ENCODE measurements at regions not wholly inside any gene's neighbourhood (a gene's known extent, or its start where the extent isn't known, plus 50 kb on each side); places are given as distances from the start of the nearest gene placed in this dataset.
A peak's percentile ranks its signal among the peaks of the same experiment; 100 is the strongest.

GRCh38 chr1:80678438-80678837 is 1122.3 kb upstream of the ADGRL2 start:
- Histone ChIP-seq H2AK5ac (ENCODE audit: low read length, severe bottlenecking) (no peak overlapping the region), H3K9me3 (ENCODE audit: control insufficient read depth, low read length) (no peaks in the 10 kb centered on the region), H3K23ac (ENCODE audit: low read length in 2 of 2) (no peak overlapping the region), H3K4me1 (ENCODE audit: control insufficient read depth, insufficient read depth, low read depth, low read length) (no peaks in the 10 kb centered on the region), H3K36me3 (ENCODE audit: control insufficient read depth in 1 of 2, insufficient read depth in 2 of 2, low read depth in 1 of 2, low read length in 2 of 2) (no peaks in the 10 kb centered on the region), H3K27ac (ENCODE audit: low read length, poor library complexity, severe bottlenecking) (no peak overlapping the region), H2BK12ac (ENCODE audit: low read length in 2 of 2) (no peak overlapping the region), H2AFZ (ENCODE audit: low read depth, low read length) (no peak overlapping the region), H2BK5ac (ENCODE audit: low read depth, low read length, poor library complexity, severe bottlenecking) (no peak overlapping the region), H4K8ac (ENCODE audit: low read length) (no peak overlapping the region), H3K4me3 (ENCODE audit: insufficient read depth in 1 of 2, low read depth in 1 of 2, low read length in 2 of 2) (no peak overlapping the region), H3K18ac (ENCODE audit: low read depth in 1 of 2, low read length in 2 of 2) (no peak overlapping the region), H3K4ac (ENCODE audit: low read depth in 1 of 2, low read length in 2 of 2) (no peak overlapping the region), H4K91ac (ENCODE audit: low read length) (no peak overlapping the region), H3K9ac (ENCODE audit: low read length) (no peak overlapping the region), H3K4me2 (ENCODE audit: low read length, poor library complexity, severe bottlenecking) (no peak overlapping the region), H3K14ac (ENCODE audit: low read length in 2 of 2) (no peak overlapping the region), H3K79me1 (replicated peaks; ENCODE audit: low read length, poor library complexity, severe bottlenecking) (no peaks in the 10 kb centered on the region), H2BK120ac (ENCODE audit: low read depth, low read length) (no peak overlapping the region), H3K27me3 (ENCODE audit: control insufficient read depth in 1 of 2, insufficient read depth in 1 of 2, low read length in 2 of 2) (no peaks in the 10 kb centered on the region), H2BK15ac (ENCODE audit: low read depth, poor library complexity, severe bottlenecking) (no peak overlapping the region)
- 70% methylated on average over 5 of the region's 5 CpGs for WGBS
- DNase-seq = no peak

DNA sequence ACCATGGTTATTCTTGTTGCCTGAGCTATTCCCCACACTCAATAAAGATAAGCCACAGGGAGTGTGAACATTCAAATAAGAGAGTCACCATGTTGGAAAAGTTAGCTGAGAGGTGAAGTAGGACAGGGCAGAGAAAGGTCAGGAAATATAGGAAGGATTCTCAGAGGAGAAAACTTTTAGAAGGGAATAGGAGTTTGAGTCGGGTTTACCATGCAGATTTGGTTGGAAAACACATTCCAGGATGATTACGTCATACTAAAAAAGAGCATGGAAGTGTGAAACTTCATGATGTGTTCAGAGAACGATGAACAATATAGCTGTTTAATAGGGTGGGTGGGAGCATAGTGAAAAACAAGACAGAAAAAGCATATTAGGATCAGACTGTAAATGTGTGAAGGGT is 1125.3 kb upstream of the ADGRL2 start:
- H2BK12ac ChIP-seq (ENCODE audit: low read length in 2 of 2) = no peak overlapping the region
- no peak overlapping the region for H2AK5ac ChIP-seq (ENCODE audit: low read length, severe bottlenecking)
- H4K91ac ChIP-seq (ENCODE audit: low read length) = no peak overlapping the region
- no peak overlapping the region for H3K4me2 ChIP-seq (ENCODE audit: low read length, poor library complexity, severe bottlenecking)
- H3K36me3 ChIP-seq (ENCODE audit: control insufficient read depth in 1 of 2, insufficient read depth in 2 of 2, low read depth in 1 of 2, low read length in 2 of 2) = no peaks in the 10 kb centered on the region
- no peak overlapping the region for H3K4ac ChIP-seq (ENCODE audit: low read depth in 1 of 2, low read length in 2 of 2)
- no peaks in the 10 kb centered on the region for H3K27me3 ChIP-seq (ENCODE audit: control insufficient read depth in 1 of 2, insufficient read depth in 1 of 2, low read length in 2 of 2)
- DNase-seq = peak; percentile 28
- no peak overlapping the region for H2BK15ac ChIP-seq (ENCODE audit: low read depth, poor library complexity, severe bottlenecking)
- no peak overlapping the region for H3K4me3 ChIP-seq (ENCODE audit: insufficient read depth in 1 of 2, low read depth in 1 of 2, low read length in 2 of 2)
- no peak overlapping the region for H2BK120ac ChIP-seq (ENCODE audit: low read depth, low read length)
- H3K18ac ChIP-seq (ENCODE audit: low read depth in 1 of 2, low read length in 2 of 2) = no peak overlapping the region
- H2BK5ac ChIP-seq (ENCODE audit: low read depth, low read length, poor library complexity, severe bottlenecking) = no peak overlapping the region
- no peak overlapping the region for H3K9ac ChIP-seq (ENCODE audit: low read length)
- H3K79me1 ChIP-seq (replicated peaks; ENCODE audit: low read length, poor library complexity, severe bottlenecking) = no peaks in the 10 kb centered on the region
- 54% methylated on average over 3 of the region's 3 CpGs for WGBS
- no peak overlapping the region for H2AFZ ChIP-seq (ENCODE audit: low read depth, low read length)
- H3K27ac ChIP-seq (ENCODE audit: low read length, poor library complexity, severe bottlenecking) = peak overlapping the region; percentile 48
- no peak overlapping the region for H4K8ac ChIP-seq (ENCODE audit: low read length)
- H3K23ac ChIP-seq (ENCODE audit: low read length in 2 of 2) = no peak overlapping the region
- no peaks in the 10 kb centered on the region for H3K9me3 ChIP-seq (ENCODE audit: control insufficient read depth, low read length)
- H3K4me1 ChIP-seq (ENCODE audit: control insufficient read depth, insufficient read depth, low read depth, low read length) = no peaks in the 10 kb centered on the region
- H3K14ac ChIP-seq (ENCODE audit: low read length in 2 of 2) = no peak overlapping the region

- no peak overlapping the region for H3K4me3 ChIP-seq (ENCODE audit: insufficient read depth in 1 of 2, low read depth in 1 of 2, low read length in 2 of 2)
- H4K8ac ChIP-seq (ENCODE audit: low read length) = no peak overlapping the region
- H2AFZ ChIP-seq (ENCODE audit: low read depth, low read length) = no peak overlapping the region
- no peaks in the 10 kb centered on the region for H3K27me3 ChIP-seq (ENCODE audit: control insufficient read depth in 1 of 2, insufficient read depth in 1 of 2, low read length in 2 of 2)
- H2BK5ac ChIP-seq (ENCODE audit: low read depth, low read length, poor library complexity, severe bottlenecking) = no peak overlapping the region
- H3K9ac ChIP-seq (ENCODE audit: low read length) = no peak overlapping the region
- H3K23ac ChIP-seq (ENCODE audit: low read length in 2 of 2) = no peak overlapping the region
- H3K18ac ChIP-seq (ENCODE audit: low read depth in 1 of 2, low read length in 2 of 2) = no peak overlapping the region
- H3K4ac ChIP-seq (ENCODE audit: low read depth in 1 of 2, low read length in 2 of 2) = no peak overlapping the region
- H3K36me3 ChIP-seq (ENCODE audit: control insufficient read depth in 1 of 2, insufficient read depth in 2 of 2, low read depth in 1 of 2, low read length in 2 of 2) = no peaks in the 10 kb centered on the region
- H3K14ac ChIP-seq (ENCODE audit: low read length in 2 of 2) = no peak overlapping the region
- peak overlapping the region; percentile 20 for H3K27ac ChIP-seq (ENCODE audit: low read length, poor library complexity, severe bottlenecking)
- no peak overlapping the region for H2BK12ac ChIP-seq (ENCODE audit: low read length in 2 of 2)
- no peak overlapping the region for H4K91ac ChIP-seq (ENCODE audit: low read length)
- H2AK5ac ChIP-seq (ENCODE audit: low read length, severe bottlenecking) = no peak overlapping the region
- DNase-seq = no peak
- H3K4me2 ChIP-seq (ENCODE audit: low read length, poor library complexity, severe bottlenecking) = no peak overlapping the region
- H2BK15ac ChIP-seq (ENCODE audit: low read depth, poor library complexity, severe bottlenecking) = no peak overlapping the region
- H3K4me1 ChIP-seq (ENCODE audit: control insufficient read depth, insufficient read depth, low read depth, low read length) = no peaks in the 10 kb centered on the region
- no peak overlapping the region for H2BK120ac ChIP-seq (ENCODE audit: low read depth, low read length)
- WGBS = 80% methylated on average over 1 of the region's 3 CpGs
- no peaks in the 10 kb centered on the region for H3K9me3 ChIP-seq (ENCODE audit: control insufficient read depth, low read length)
- H3K79me1 ChIP-seq (replicated peaks; ENCODE audit: low read length, poor library complexity, severe bottlenecking) = no peaks in the 10 kb centered on the region
Measured at GRCh38 chr1:80673935-80674597, 1126.7 kb upstream of the ADGRL2 start.

DNA sequence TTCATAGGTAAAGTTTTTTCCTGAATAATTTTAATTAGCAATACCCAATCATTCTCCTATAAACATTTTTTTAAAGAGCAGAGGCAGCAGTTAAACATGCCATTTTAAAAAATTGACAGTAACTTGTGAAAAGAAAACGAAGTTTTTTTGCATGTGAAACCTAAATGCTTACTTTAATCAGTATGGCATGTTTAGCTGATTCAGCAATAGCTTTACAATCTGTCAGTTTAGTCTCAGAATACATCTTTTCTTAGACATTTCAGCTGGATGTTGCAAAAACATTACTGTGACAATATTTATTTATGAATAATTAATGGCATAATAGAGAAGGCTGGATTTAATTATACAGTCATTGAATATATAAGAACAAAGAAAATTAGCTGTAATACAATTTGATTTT is 1132.4 kb upstream of the ADGRL2 start:
- no peaks in the 10 kb centered on the region for H3K27me3 ChIP-seq (ENCODE audit: control insufficient read depth in 1 of 2, insufficient read depth in 1 of 2, low read length in 2 of 2)
- H3K9ac ChIP-seq (ENCODE audit: low read length) = no peak overlapping the region
- no peak overlapping the region for H2BK15ac ChIP-seq (ENCODE audit: low read depth, poor library complexity, severe bottlenecking)
- H3K36me3 ChIP-seq (ENCODE audit: control insufficient read depth in 1 of 2, insufficient read depth in 2 of 2, low read depth in 1 of 2, low read length in 2 of 2) = no peaks in the 10 kb centered on the region
- H4K91ac ChIP-seq (ENCODE audit: low read length) = no peak overlapping the region
- H2BK12ac ChIP-seq (ENCODE audit: low read length in 2 of 2) = no peak overlapping the region
- H4K8ac ChIP-seq (ENCODE audit: low read length) = no peak overlapping the region
- H2AFZ ChIP-seq (ENCODE audit: low read depth, low read length) = no peak overlapping the region
- H2BK120ac ChIP-seq (ENCODE audit: low read depth, low read length) = no peak overlapping the region
- H3K18ac ChIP-seq (ENCODE audit: low read depth in 1 of 2, low read length in 2 of 2) = no peak overlapping the region
- no peak overlapping the region for H2AK5ac ChIP-seq (ENCODE audit: low read length, severe bottlenecking)
- no peak overlapping the region for H3K14ac ChIP-seq (ENCODE audit: low read length in 2 of 2)
- no peak for DNase-seq
- H3K4me1 ChIP-seq (ENCODE audit: control insufficient read depth, insufficient read depth, low read depth, low read length) = no peaks in the 10 kb centered on the region
- no peak overlapping the region for H3K4ac ChIP-seq (ENCODE audit: low read depth in 1 of 2, low read length in 2 of 2)
- no peak overlapping the region for H3K4me3 ChIP-seq (ENCODE audit: insufficient read depth in 1 of 2, low read depth in 1 of 2, low read length in 2 of 2)
- no CpG with 5 or more reads among the region's 1 CpG for WGBS
- H3K79me1 ChIP-seq (replicated peaks; ENCODE audit: low read length, poor library complexity, severe bottlenecking) = no peaks in the 10 kb centered on the region
- H3K9me3 ChIP-seq (ENCODE audit: control insufficient read depth, low read length) = no peaks in the 10 kb centered on the region
- H3K4me2 ChIP-seq (ENCODE audit: low read length, poor library complexity, severe bottlenecking) = no peak overlapping the region
- no peak overlapping the region for H2BK5ac ChIP-seq (ENCODE audit: low read depth, low read length, poor library complexity, severe bottlenecking)
- no peak overlapping the region for H3K23ac ChIP-seq (ENCODE audit: low read length in 2 of 2)
- no peak overlapping the region for H3K27ac ChIP-seq (ENCODE audit: low read length, poor library complexity, severe bottlenecking)

Measured in mesenchymal stem cell (in vitro differentiated cells and primary cell).